HG03039 (cell line): ENCODE measurements at regions not wholly inside any gene's neighbourhood (a gene's known extent, or its start where the extent isn't known, plus 50 kb on each side); places are given as distances from the start of the nearest gene placed in this dataset.

Experiments
- ATAC-seq: cut with Tn5 transposase; IDR thresholded peaks from one replicate; pipeline ENCODE4 v1.9.1; 2021; ENCODE audit warnings: mild to moderate bottlenecking, moderate library complexity; ENCODE audit not compliant: unreplicated experiment

GRCh38 chr2:156695595-156695994 lies 259.4 kb downstream of the GPD2 start:
- no peak for ATAC-seq

DNA sequence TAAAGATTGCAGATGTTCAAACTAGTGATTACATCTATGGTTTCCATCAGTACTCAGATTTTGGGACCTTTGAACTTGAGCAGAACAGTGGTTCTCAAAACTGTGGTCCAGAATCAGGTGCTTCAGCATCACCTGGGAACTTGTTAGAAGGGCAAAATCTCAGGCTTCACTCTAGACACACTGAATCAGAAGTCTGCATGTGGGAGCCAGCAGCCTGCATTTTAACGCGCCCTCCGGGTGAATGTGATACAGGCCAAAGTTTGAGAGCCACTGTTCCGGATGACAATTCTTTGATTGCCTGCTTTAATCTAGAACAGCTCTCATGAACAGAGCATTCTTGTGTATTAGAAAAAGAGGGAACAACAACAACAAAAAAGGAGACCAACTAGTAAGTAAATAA lies 261.7 kb downstream of the GPD2 start:
- no peak for ATAC-seq

- ATAC-seq, result no peak
Measured at GRCh38 chr2:156700681-156701080, 264.5 kb downstream of the GPD2 start.

- ATAC-seq, result no peak
Measured at GRCh38 chr2:156702541-156702940, 266.4 kb downstream of the GPD2 start.

DNA sequence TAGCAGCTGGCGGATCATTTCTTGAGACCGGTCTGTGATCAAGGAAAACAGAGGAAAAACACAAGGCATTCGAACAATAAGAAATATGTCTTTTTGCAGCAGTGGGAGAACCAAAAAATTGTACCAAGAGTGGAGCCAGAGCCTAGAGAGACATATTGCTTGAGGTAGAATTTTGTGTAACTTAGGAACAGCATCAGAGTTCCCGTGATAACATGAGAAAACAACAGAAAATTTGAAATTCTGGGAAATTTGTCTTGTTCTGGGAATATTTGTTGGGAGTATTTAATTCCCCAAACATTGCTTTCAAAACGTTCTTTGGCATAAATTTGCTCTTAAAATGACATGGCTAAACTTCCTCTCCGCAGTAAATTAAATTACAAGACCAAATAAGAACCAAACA lies 267.5 kb downstream of the GPD2 start:
- ATAC-seq, result no peak

DNA sequence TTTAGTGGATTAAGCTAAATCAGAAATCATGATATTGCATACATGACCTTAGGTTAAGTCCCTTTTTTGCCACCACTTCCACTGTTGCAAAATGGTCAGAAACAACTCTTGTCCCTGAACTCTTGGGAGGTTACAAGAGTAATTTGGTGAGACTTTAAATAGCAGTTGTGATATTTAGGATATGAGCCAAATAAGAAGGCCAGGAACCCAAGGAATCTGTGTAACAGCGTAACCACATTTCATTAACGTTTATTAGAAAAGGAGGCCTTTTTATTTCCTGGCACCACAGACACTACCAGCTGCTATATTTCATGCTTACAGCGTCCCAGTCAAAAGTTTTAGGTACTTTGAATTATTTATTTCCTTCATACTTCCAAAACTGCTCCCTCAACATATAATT lies 268.0 kb downstream of the GPD2 start:
- no peak for ATAC-seq

- no peak for ATAC-seq
Measured at GRCh38 chr2:156704617-156705016, 268.4 kb downstream of the GPD2 start.

DNA sequence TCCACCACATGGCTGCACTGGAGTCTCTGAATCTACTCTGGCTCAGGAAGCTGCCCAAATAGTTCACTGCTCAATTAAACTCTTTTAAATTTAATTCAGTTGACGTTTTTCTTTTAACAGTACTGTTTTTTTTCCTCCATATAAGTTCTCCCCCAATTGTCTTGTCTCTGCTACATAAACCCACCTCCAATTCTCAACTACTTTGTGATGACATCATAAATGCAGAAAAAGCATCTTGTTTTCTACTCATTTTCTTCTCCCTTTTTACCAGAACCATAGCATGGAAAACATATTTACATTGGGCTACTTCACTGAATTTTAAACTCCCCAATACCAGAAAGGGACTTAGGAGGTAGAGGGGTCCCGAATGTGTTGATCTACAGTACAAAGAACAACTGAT lies 270.4 kb downstream of the GPD2 start:
- ATAC-seq, result no peak

DNA sequence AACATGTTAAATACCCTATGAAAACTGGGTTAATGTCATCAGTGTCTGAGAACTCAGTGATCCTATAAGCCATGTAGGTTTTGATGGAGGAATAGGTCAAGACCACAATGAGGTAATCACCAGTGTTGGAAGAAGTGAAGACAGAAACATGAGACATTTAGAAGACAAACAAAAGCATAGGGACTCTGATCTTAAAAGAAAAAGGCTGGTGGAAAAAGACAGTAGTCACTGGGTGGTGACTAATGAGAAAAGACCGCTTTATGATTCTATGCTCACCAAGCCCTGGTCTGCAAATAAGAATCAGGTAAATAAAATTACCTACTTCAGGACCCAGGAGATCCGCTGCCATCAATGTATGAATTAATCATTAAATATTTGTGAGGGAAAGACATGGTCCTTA lies 271.9 kb downstream of the GPD2 start:
- ATAC-seq, result no peak

- no peak for ATAC-seq
Measured at GRCh38 chr2:156709091-156709490, 272.9 kb downstream of the GPD2 start.

DNA sequence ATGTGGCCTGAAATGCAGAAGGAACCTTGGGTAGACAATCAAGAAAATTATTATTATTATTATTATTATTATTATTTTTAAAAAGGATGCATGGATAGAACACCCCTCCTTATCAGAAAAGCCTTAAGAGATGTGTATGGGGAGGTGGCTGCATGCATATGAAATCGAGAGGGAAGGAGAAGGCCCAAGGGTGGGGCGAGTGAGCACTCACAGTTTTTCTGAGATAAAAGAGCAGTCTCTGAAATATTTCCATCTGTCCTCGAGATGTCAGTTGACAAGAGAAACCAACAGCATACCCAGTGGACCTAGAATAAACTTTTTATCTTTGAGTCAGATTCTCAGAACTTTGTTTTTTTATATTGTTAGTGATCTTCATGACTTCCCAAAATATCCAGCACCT lies 282.9 kb downstream of the GPD2 start:
- no peak for ATAC-seq

DNA sequence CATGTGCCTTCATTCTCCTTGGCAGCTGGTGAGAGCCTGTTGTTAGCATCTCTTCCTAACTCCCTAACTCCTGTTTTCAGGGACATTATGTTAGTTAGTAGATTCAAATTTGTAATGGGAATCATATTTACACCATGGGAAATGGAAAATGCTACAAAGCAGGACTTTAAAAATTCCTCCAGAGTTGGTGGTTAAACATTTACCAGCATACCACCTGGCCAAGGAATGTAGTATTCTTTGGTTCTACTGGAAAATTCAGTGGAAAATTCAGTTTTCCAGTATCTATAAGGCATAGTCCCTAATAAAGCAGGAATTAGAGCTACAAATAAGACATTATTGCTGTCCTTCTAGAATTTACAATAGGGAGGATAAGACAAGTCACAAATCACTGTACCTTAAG lies 291.7 kb downstream of the GPD2 start:
- ATAC-seq, result no peak

GRCh38 chr2:156728328-156728727 lies 292.1 kb downstream of the GPD2 start:
- ATAC-seq, result no peak

GRCh38 chr2:156731506-156731905 lies 295.3 kb downstream of the GPD2 start:
- ATAC-seq, result no peak

DNA sequence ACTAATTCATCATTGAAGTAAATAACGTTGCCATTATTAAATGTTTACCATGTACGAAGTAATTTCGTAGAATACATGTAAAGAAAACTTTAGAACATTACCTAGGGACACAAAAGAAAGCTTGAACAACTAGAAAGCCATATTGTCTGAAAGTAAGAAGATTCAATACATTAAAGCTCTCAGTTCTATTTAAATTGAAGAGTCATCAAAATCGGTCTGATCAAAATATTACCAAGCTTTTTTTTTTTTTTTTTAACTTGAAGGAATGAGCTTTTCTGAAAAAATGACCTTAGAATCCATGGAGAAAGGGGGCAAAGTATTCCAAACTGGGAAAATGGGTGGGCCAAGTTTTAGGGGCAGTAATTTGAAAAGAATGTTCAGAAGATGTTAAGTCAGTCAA lies 300.8 kb downstream of the GPD2 start:
- ATAC-seq, result no peak

DNA sequence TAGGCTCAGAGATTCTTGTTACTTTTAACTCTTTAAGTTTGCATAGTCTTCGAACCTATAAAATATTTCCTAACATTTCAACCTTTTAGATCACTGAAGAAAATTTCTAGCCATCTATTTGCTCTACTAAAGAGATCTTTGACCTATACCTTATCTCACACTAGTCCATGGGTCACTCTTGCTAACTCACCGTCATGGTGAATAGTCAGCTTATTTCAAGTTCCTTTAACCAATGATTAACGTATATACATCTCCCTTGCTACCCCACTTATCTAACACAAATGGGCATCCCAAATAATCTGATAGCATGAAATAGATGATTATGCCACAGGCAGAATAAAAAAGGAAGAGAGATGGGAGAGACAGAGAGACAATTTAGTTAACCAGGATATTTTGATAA lies 303.1 kb downstream of the GPD2 start:
- ATAC-seq, result no peak

DNA sequence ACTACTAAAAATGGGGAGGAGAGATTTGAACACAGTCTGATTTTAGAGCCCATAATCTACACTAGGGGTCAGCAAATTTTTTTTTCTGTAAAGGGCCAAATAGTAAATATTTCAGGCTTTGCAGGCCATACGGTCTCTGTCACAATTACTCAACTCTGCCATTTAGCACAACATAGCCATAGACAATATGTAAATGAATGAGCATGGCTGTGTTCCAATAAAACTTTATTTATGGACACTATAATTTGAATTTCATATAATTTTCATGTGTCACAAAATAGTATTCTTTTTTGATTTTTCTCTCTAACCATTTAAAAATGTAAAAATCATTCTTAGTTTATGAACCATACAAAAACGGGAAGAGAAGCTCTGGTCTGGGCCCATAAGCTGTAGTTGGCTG lies 309.4 kb downstream of the GPD2 start:
- ATAC-seq, result no peak

- ATAC-seq, result no peak
Measured at GRCh38 chr2:156748221-156748620, 312.0 kb downstream of the GPD2 start.

GRCh38 chr2:156752042-156752441 lies 315.9 kb downstream of the GPD2 start:
- ATAC-seq, result no peak

GRCh38 chr2:156753766-156754165 lies 317.6 kb downstream of the GPD2 start:
- no peak for ATAC-seq

GRCh38 chr2:156756516-156756915 lies 320.3 kb downstream of the GPD2 start:
- ATAC-seq, result no peak

GRCh38 chr2:156763174-156763573 lies 327.0 kb downstream of the GPD2 start:
- no peak for ATAC-seq

DNA sequence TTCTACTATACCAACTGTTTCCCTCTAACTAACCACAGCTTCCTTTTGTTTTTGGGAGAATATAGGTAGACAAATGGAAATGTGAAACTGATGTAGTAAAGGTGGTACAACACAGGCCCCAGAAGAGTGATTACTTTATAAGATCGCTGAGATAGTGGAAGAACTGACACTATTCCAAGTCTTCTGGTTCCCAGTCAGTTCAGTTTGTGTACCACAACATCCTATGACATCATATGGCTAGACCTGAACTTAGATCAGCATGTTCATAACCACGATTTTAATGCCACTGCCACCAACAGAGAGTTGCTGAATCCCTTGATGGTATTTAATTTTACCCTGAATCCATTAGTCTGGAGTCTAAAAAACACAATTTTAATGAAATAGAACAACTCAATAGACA lies 328.9 kb downstream of the GPD2 start:
- ATAC-seq, result no peak

DNA sequence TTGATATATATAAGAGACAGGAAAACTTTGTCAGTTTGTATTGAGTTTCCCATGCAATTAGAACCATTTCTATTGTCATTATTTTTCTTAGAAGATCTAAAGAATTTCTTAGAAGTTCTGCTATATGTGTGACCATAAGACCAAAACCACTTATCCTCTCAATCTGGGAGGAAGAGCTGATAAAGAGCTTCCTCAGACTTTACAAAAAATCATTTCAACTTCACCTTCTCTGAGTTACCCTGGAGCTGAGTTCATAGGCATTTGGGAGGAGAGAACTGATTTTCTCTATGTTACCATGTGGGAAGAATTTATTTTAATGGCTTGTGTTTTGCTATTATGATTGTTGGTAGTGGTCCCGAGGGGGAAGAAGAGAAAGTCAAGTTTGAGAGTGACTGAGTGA lies 329.3 kb downstream of the GPD2 start:
- no peak for ATAC-seq
